Transverse colon (tissue), 4 donors: ENCODE measurements at regions not wholly inside any gene's neighbourhood (a gene's known extent, or its start where the extent isn't known, plus 50 kb on each side); places are given as distances from the start of the nearest gene placed in this dataset.

Experiments
- CTCF ChIP-seq, 5 experiments: fragments of 200-600 bp in 3 of 5; fragments of 450-650 bp in 2 of 5; sonication (generic) in 3 of 5; IDR thresholded peaks; 1 replicate in 2 of 5; 2 replicates in 3 of 5; pipeline ENCODE4 v1.5.1; 2016 to 2017; ENCODE audit warnings: antibody characterized with exemption in 5 of 5, inconsistent platforms in 3 of 5, mild to moderate bottlenecking in 2 of 5, moderate library complexity in 1 of 5
- EP300 ChIP-seq: sonication (generic); formaldehyde crosslinking; IDR thresholded peaks from one replicate; pipeline ENCODE4 v1.6.1; 2017; ENCODE audit warnings: antibody characterized with exemption, low read depth
- POLR2A ChIP-seq: fragments of 450-650 bp; IDR thresholded peaks from one replicate; pipeline ENCODE4 v1.6.1; 2016; ENCODE audit warnings: antibody characterized with exemption, mild to moderate bottlenecking, moderate library complexity
- POLR2AphosphoS5 ChIP-seq, 3 donors: sonication (generic); formaldehyde crosslinking; IDR thresholded peaks; one replicate each; pipeline ENCODE4 v1.6.1; 2016; ENCODE audit warnings: antibody characterized with exemption in 3 of 3

- TF ChIP-seq POLR2AphosphoS5 (IDR thresholded peaks at IDR 0.05) = no peak
- TF ChIP-seq CTCF (IDR thresholded peaks at IDR 0.05) = no peak
- TF ChIP-seq EP300 = no peak
- no peak for TF ChIP-seq POLR2A
These were observed 589.3 kb downstream of the TFAP2A start for GRCh38 chr6:9825526-9825925.
